WTC11 (cell line): ENCODE measurements at regions not wholly inside any gene's neighbourhood (a gene's known extent, or its start where the extent isn't known, plus 50 kb on each side); places are given as distances from the start of the nearest gene placed in this dataset.

Source experiments
- FOXP1 ChIP-seq: sonication (generic); formaldehyde crosslinking; IDR thresholded peaks from 2 replicates; pipeline ENCODE4 v1.8.0; 2022; ENCODE audit warnings: missing genetic modification reagents, mild to moderate bottlenecking, moderate library complexity, borderline replicate concordance
- TF ChIP-seq, protein P1 (sequence below): sonication (generic); formaldehyde crosslinking; IDR thresholded peaks from 2 replicates; pipeline ENCODE4 v1.8.1; 2023; ENCODE audit warnings: mild to moderate bottlenecking, missing genetic modification reagents, moderate library complexity
- TF ChIP-seq, protein P2 (sequence below): fragments of 200-600 bp; IDR thresholded peaks from 2 replicates; pipeline ENCODE4 v1.8.0; 2022; ENCODE audit warnings: antibody characterized with exemption

DNA sequence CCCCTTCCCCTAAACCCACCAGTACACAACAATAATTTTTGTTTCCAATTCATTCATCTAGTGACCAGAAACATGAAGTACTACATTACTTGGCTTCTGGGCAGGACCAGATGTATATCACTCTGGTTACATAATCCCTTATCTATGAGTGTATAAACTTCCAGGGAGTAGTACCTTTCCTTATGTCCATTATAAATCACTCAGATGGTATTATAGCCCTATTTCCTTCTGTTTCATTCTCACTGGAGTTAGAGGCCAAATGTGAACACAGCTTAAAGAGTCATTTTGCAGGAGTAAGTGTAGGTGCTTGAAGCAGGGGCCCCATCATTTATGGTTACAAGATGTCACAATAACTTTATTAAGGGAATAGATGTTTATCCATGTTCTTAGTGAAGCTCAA is 894.4 kb upstream of the NXPH2 start:
- TF ChIP-seq, protein P1, sequence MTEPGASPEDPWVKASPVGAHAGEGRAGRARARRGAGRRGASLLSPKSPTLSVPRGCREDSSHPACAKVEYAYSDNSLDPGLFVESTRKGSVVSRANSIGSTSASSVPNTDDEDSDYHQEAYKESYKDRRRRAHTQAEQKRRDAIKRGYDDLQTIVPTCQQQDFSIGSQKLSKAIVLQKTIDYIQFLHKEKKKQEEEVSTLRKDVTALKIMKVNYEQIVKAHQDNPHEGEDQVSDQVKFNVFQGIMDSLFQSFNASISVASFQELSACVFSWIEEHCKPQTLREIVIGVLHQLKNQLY = no peak
- TF ChIP-seq FOXP1 (CRISPR knock-in tag) = no peak
- TF ChIP-seq, protein P2, sequence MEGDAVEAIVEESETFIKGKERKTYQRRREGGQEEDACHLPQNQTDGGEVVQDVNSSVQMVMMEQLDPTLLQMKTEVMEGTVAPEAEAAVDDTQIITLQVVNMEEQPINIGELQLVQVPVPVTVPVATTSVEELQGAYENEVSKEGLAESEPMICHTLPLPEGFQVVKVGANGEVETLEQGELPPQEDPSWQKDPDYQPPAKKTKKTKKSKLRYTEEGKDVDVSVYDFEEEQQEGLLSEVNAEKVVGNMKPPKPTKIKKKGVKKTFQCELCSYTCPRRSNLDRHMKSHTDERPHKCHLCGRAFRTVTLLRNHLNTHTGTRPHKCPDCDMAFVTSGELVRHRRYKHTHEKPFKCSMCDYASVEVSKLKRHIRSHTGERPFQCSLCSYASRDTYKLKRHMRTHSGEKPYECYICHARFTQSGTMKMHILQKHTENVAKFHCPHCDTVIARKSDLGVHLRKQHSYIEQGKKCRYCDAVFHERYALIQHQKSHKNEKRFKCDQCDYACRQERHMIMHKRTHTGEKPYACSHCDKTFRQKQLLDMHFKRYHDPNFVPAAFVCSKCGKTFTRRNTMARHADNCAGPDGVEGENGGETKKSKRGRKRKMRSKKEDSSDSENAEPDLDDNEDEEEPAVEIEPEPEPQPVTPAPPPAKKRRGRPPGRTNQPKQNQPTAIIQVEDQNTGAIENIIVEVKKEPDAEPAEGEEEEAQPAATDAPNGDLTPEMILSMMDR = no peak
